ENCODE measurements at regions not wholly inside any gene's neighbourhood (a gene's known extent, or its start where the extent isn't known, plus 50 kb on each side); places are given as distances from the start of the nearest gene placed in this dataset.

DNA sequence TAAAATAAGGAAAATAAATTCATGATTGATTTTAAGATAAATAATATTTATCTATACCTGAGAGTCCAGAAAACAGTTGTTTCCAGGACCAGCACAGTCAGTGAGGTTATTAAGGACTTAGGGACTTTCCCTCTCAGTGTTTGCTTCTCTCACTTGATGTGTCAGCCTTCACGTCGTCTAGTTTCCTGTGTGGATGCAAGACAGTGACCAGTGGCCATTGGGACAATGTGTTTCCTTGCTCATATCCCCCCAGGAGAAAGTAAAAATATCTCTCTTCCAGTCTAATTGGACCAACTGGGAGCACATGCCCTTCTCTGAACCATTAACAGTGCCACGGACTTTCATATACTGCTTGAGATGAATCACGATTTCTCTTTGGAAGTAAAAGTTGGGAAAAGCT is 157.8 kb upstream of the CTNNB1 start:
- H3K4me3 ChIP-seq (ENCODE audit: low read depth, low read length), result no peak overlapping the region
- 72% methylated on average over 4 of the region's 4 CpGs for WGBS (ENCODE audit: insufficient coverage)
- H3K9me3 ChIP-seq (ENCODE audit: control insufficient read depth, insufficient read depth, low read length), result no peaks in the 10 kb centered on the region
- no peaks in the 10 kb centered on the region for H3K4me1 ChIP-seq (ENCODE audit: control insufficient read depth, insufficient read depth, low read length)
- no peak for DNase-seq (ENCODE audit: low read depth in 4 of 6, low spot score in 6 of 6)
- no peaks in the 10 kb centered on the region for H3K36me3 ChIP-seq (ENCODE audit: control insufficient read depth, insufficient read depth, low read length)
- H3K27ac ChIP-seq (ENCODE audit: low read depth, low read length), result no peak overlapping the region
- no peaks in the 10 kb centered on the region for H3K27me3 ChIP-seq (ENCODE audit: control insufficient read depth, insufficient read depth, low read length)

DNA sequence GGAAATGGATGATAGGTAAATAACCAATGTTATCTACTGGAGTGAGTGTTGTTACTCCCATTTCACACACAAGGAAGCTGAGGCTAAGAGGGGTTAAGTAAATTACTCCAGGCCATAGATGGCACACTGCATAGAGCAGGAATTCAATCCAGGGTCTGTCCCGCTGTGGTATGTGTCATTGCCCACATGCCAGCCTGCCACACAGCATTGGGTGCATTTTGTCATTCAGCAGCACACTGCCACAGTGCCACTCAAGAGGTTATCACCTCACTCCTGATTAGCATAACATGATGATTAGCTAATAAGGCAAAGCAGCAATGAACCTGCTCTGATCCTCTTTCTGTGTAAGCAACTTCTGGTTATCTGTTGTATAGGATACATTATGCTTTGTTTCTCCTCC is 157.4 kb upstream of the CTNNB1 start:
- H3K36me3 ChIP-seq (ENCODE audit: control insufficient read depth, insufficient read depth, low read length), result no peaks in the 10 kb centered on the region
- DNase-seq (ENCODE audit: low read depth in 4 of 6, low spot score in 6 of 6), result no peak
- no peaks in the 10 kb centered on the region for H3K9me3 ChIP-seq (ENCODE audit: control insufficient read depth, insufficient read depth, low read length)
- WGBS (ENCODE audit: insufficient coverage), result 83% methylated on average over 1 of the region's 1 CpG
- H3K4me3 ChIP-seq (ENCODE audit: low read depth, low read length), result no peak overlapping the region
- no peaks in the 10 kb centered on the region for H3K27me3 ChIP-seq (ENCODE audit: control insufficient read depth, insufficient read depth, low read length)
- H3K27ac ChIP-seq (ENCODE audit: low read depth, low read length), result no peak overlapping the region
- H3K4me1 ChIP-seq (ENCODE audit: control insufficient read depth, insufficient read depth, low read length), result no peaks in the 10 kb centered on the region

DNA sequence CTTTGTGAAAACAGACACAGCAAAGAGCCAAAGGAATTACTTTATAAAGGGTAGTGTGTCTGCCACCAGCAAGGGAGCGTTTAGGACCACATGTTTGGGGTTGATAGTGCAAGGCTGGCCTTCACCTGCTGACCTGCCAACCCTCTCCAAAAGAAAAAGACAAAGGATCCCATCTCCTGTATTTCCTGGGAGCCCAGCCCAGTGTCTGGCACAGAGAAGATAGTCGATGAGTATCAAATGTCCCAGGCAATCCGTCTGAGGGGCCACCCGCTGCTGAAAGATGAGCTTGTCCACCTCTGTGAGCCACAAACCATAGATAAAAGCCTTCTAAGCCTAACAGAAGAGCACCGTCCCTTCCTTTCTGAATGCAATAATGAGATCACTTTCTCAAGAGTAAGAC is 154.8 kb upstream of the CTNNB1 start:
- no peak overlapping the region for H3K27ac ChIP-seq (ENCODE audit: low read depth, low read length)
- no peaks in the 10 kb centered on the region for H3K27me3 ChIP-seq (ENCODE audit: control insufficient read depth, insufficient read depth, low read length)
- H3K36me3 ChIP-seq (ENCODE audit: control insufficient read depth, insufficient read depth, low read length), result no peaks in the 10 kb centered on the region
- 67% methylated on average over 4 of the region's 5 CpGs for WGBS (ENCODE audit: insufficient coverage)
- no peaks in the 10 kb centered on the region for H3K4me1 ChIP-seq (ENCODE audit: control insufficient read depth, insufficient read depth, low read length)
- H3K4me3 ChIP-seq (ENCODE audit: low read depth, low read length), result no peak overlapping the region
- H3K9me3 ChIP-seq (ENCODE audit: control insufficient read depth, insufficient read depth, low read length), result peaks cover 3% of the 10 kb centered on the region
- no peak for DNase-seq (ENCODE audit: low read depth in 4 of 6, low spot score in 6 of 6)

DNA sequence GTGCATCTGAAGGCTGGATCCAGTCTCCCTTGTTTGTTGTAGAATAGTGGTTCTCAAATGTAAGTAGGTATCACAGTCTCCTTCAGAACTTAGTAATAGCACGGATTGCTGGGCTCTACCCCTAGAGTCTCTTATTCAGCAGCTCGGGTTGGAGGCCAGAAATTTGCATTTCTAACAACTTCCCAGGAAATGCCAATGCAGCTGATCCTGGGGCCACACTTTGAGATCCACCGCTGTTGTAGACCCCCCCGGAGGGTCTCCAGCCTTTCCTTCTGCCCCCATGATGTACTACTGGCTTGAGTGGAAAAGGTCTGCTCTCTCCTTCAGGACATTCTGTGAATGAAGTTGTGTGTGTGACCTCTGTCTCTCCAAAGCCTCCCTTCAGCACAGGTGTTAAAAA is 153.8 kb upstream of the CTNNB1 start:
- Histone ChIP-seq H3K36me3 (ENCODE audit: control insufficient read depth, insufficient read depth, low read length) (no peaks in the 10 kb centered on the region), H3K27ac (ENCODE audit: low read depth, low read length) (no peak overlapping the region), H3K4me3 (ENCODE audit: low read depth, low read length) (no peak overlapping the region), H3K9me3 (ENCODE audit: control insufficient read depth, insufficient read depth, low read length) (peaks cover 3% of the 10 kb centered on the region), H3K4me1 (ENCODE audit: control insufficient read depth, insufficient read depth, low read length) (no peaks in the 10 kb centered on the region), H3K27me3 (ENCODE audit: control insufficient read depth, insufficient read depth, low read length) (no peaks in the 10 kb centered on the region)
- DNase-seq (ENCODE audit: low read depth in 4 of 6, low spot score in 6 of 6), result no peak
- WGBS (ENCODE audit: insufficient coverage), result 45% methylated on average over 2 of the region's 4 CpGs

DNA sequence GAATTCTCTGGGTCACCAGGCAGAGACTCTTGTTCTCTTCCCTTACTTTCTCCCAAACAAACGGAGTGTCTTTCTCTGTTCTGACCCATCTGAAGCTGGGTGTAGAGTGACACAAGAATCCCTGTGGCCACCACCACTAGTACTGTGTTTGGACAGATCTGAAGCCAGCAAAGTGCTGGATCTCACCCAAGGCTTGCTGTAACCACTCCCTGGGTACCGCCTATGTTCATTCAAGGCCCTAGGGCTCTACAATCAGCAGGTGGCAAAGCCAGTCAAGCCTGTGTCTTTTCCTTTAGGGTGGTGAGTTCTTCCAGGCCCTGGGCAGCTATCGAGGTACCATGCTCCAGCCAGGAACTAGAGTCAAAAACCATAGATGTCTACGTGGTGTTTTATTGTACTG is 149.2 kb upstream of the CTNNB1 start:
- Histone ChIP-seq H3K27ac (ENCODE audit: low read depth, low read length) (no peak overlapping the region), H3K9me3 (ENCODE audit: control insufficient read depth, insufficient read depth, low read length) (peaks cover 3% of the 10 kb centered on the region), H3K27me3 (ENCODE audit: control insufficient read depth, insufficient read depth, low read length) (no peaks in the 10 kb centered on the region), H3K36me3 (ENCODE audit: control insufficient read depth, insufficient read depth, low read length) (no peaks in the 10 kb centered on the region), H3K4me1 (ENCODE audit: control insufficient read depth, insufficient read depth, low read length) (no peaks in the 10 kb centered on the region), H3K4me3 (ENCODE audit: low read depth, low read length) (no peak overlapping the region)
- WGBS (ENCODE audit: insufficient coverage), result 83% methylated on average over 2 of the region's 4 CpGs
- no peak for DNase-seq (ENCODE audit: low read depth in 4 of 6, low spot score in 6 of 6)

DNA sequence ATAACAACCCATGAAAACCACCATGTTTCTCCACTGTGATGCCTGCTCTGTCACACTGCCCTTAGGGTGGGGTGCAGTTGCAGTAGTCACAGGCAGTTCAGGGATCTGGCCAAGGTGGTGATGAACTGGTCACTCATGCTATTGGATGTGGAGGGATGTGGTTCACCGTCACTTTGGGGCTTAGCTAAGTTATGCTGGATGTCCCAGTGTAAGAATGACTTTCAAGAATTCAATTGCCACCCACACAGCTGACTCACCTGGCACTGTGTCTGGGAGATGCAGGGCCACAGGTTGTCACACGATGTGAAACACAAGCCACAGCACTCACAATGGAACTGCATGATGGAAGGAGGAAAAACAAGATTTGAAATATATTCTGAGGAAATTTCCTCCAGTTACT is 146.1 kb upstream of the CTNNB1 start:
- Histone ChIP-seq H3K4me3 (ENCODE audit: low read depth, low read length) (no peak overlapping the region), H3K27ac (ENCODE audit: low read depth, low read length) (no peak overlapping the region), H3K9me3 (ENCODE audit: control insufficient read depth, insufficient read depth, low read length) (no peaks in the 10 kb centered on the region), H3K4me1 (ENCODE audit: control insufficient read depth, insufficient read depth, low read length) (no peaks in the 10 kb centered on the region), H3K27me3 (ENCODE audit: control insufficient read depth, insufficient read depth, low read length) (no peaks in the 10 kb centered on the region), H3K36me3 (ENCODE audit: control insufficient read depth, insufficient read depth, low read length) (no peaks in the 10 kb centered on the region)
- WGBS (ENCODE audit: insufficient coverage), result 100% methylated on average over 1 of the region's 2 CpGs
- DNase-seq (ENCODE audit: low read depth in 4 of 6, low spot score in 6 of 6), result no peak

DNA sequence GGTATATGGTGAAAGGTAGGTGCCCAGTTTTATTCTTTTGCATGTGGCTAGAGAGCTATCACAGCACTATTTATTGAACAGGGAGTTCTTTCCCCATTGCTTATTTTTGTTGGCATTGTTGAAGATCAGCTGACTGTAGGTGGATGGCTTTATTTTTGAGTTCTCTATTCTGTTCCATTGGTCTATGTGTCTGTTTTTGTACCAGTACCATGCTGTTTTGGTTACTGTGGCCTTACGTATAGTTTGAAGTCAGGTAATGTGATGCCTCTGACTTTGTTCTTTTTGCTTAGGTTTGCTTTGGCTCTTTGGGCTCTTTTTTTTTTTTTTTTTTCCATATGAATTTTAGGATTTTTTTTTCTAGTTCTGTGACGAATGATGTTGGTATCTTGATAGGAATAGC is 139.2 kb upstream of the CTNNB1 start:
- Histone ChIP-seq H3K27ac (ENCODE audit: low read depth, low read length) (no peak overlapping the region), H3K4me3 (ENCODE audit: low read depth, low read length) (no peak overlapping the region), H3K27me3 (ENCODE audit: control insufficient read depth, insufficient read depth, low read length) (no peaks in the 10 kb centered on the region), H3K36me3 (ENCODE audit: control insufficient read depth, insufficient read depth, low read length) (no peaks in the 10 kb centered on the region), H3K9me3 (ENCODE audit: control insufficient read depth, insufficient read depth, low read length) (no peaks in the 10 kb centered on the region), H3K4me1 (ENCODE audit: control insufficient read depth, insufficient read depth, low read length) (no peaks in the 10 kb centered on the region)
- DNase-seq (ENCODE audit: low read depth in 4 of 6, low spot score in 6 of 6), result no peak
- 86% methylated on average over 1 of the region's 2 CpGs for WGBS (ENCODE audit: insufficient coverage)

DNA sequence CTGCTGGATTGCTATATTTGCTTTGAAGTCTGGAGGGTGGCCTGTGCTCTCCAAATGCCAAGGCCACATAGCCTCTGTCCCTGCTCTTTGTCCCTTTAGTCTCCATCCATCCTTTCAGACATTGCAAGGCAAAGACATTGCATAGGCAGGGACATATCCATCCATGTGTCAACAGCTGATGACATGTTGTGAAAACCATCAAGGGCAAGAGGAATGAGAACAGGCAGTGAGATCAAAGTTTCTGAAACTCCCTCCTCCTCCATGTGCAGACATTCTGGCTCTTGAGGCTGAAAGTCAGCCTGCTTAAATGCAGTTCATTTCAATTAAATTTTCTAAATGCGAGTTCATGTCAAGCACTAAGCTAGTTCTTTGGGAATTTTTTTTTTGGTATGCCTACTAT is 135.2 kb upstream of the CTNNB1 start:
- WGBS (ENCODE audit: insufficient coverage), result no CpG with 5 or more reads among the region's 1 CpG
- Histone ChIP-seq H3K9me3 (ENCODE audit: control insufficient read depth, insufficient read depth, low read length) (no peaks in the 10 kb centered on the region), H3K4me3 (ENCODE audit: low read depth, low read length) (no peak overlapping the region), H3K27me3 (ENCODE audit: control insufficient read depth, insufficient read depth, low read length) (no peaks in the 10 kb centered on the region), H3K36me3 (ENCODE audit: control insufficient read depth, insufficient read depth, low read length) (no peaks in the 10 kb centered on the region), H3K4me1 (ENCODE audit: control insufficient read depth, insufficient read depth, low read length) (no peaks in the 10 kb centered on the region), H3K27ac (ENCODE audit: low read depth, low read length) (no peak overlapping the region)
- DNase-seq (ENCODE audit: low read depth in 4 of 6, low spot score in 6 of 6), result no peak

DNA sequence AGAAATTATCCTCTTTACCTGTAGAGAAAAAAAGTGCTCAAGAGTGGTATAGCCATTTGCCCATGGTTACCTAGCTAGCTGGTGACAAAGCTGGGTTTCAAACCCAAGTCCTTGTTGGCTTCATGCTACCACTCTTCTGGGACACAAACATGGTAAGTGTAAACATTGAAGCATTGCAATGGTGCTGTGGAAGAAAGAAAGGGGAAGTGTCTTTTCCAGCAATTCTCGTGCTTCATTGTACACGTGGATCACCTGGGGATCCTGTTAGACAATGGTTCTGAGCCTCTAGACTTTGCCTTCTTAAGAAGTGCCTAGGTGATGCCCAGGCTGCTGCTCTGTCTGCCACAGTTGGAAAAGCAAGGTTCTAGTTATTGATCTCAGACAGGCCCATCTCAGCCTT is 134.8 kb upstream of the CTNNB1 start:
- 90% methylated on average over 2 of the region's 2 CpGs for WGBS (ENCODE audit: insufficient coverage)
- no peaks in the 10 kb centered on the region for H3K27me3 ChIP-seq (ENCODE audit: control insufficient read depth, insufficient read depth, low read length)
- no peaks in the 10 kb centered on the region for H3K4me1 ChIP-seq (ENCODE audit: control insufficient read depth, insufficient read depth, low read length)
- no peak overlapping the region for H3K4me3 ChIP-seq (ENCODE audit: low read depth, low read length)
- H3K36me3 ChIP-seq (ENCODE audit: control insufficient read depth, insufficient read depth, low read length), result no peaks in the 10 kb centered on the region
- no peak for DNase-seq (ENCODE audit: low read depth in 4 of 6, low spot score in 6 of 6)
- no peak overlapping the region for H3K27ac ChIP-seq (ENCODE audit: low read depth, low read length)
- no peaks in the 10 kb centered on the region for H3K9me3 ChIP-seq (ENCODE audit: control insufficient read depth, insufficient read depth, low read length)

DNA sequence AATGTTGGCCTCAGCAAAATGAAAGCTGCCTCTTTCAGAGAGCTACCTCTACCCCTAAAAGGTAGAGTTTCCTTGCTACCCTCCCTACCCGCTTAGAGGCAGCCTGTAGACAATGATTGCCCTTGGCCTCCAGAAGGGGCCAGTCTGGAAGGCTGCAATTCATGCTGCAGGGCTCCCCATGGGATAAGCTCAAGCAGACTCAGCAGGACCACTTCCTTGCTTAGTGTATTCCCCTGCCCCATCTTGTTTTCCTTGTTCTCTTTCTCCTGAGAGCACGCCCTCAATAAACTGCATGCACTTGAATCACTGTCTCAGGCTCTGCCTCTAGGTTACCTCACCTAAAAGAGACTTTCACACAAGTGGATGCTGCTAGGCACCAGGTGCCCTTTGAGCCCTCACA is 134.0 kb upstream of the CTNNB1 start:
- DNase-seq (ENCODE audit: low read depth in 4 of 6, low spot score in 6 of 6), result no peak
- no peaks in the 10 kb centered on the region for H3K36me3 ChIP-seq (ENCODE audit: control insufficient read depth, insufficient read depth, low read length)
- no peaks in the 10 kb centered on the region for H3K27me3 ChIP-seq (ENCODE audit: control insufficient read depth, insufficient read depth, low read length)
- no peak overlapping the region for H3K4me3 ChIP-seq (ENCODE audit: low read depth, low read length)
- no peaks in the 10 kb centered on the region for H3K4me1 ChIP-seq (ENCODE audit: control insufficient read depth, insufficient read depth, low read length)
- H3K27ac ChIP-seq (ENCODE audit: low read depth, low read length), result no peak overlapping the region
- WGBS (ENCODE audit: insufficient coverage), result 84% methylated on average over 2 of the region's 2 CpGs
- H3K9me3 ChIP-seq (ENCODE audit: control insufficient read depth, insufficient read depth, low read length), result no peaks in the 10 kb centered on the region

Measured in spinal cord (tissue), 9 donors.